ENCODE measurements at regions not wholly inside any gene's neighbourhood (a gene's known extent, or its start where the extent isn't known, plus 50 kb on each side); places are given as distances from the start of the nearest gene placed in this dataset.
A peak's percentile ranks its signal among the peaks of the same experiment; 100 is the strongest.
"Not testable (repeated sequence)": the region's sequence is repeated elsewhere in the genome, so short reads cannot be mapped to it uniquely, and the experiment has no call there.

DNA sequence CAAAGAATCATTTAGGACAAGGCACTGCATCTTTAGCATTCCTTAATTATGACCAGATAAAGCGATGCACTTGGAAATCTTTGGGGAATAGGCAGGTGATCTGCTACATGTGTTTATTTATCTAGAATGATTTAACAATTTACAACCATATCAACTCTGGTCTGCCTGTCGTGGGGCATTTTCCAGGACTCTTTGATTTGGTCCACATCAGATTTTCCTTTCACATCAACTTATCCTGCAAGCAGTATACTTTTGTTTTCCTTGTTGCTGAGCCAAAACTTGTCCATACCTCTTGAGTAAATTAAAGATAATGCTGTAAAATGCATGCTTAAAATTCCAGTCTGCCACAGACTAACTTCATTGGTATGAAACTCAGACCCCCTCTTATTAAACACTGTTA lies 312.4 kb upstream of the TCF4 start:
- Mint-ChIP-seq H3K27ac (no peak overlapping the region), H3K4me3 (no peak overlapping the region), H3K27me3 (peaks cover 0 to 2% of the 10 kb centered on the region in 2 donors), H3K4me1 (no peaks in the 10 kb centered on the region), H3K9me3 (no peaks in the 10 kb centered on the region), H3K36me3 (no peaks in the 10 kb centered on the region)
- DNase-seq (no peak), ATAC-seq (replicated peaks) (no peak)

GRCh38 chr18:55897091-55897689 lies 309.2 kb upstream of the TCF4 start:
- ATAC-seq (replicated peaks) (no peak), DNase-seq (no peak)
- Mint-ChIP-seq H3K36me3 (no peaks in the 10 kb centered on the region), H3K9me3 (no peaks in the 10 kb centered on the region), H3K4me1 (no peaks in the 10 kb centered on the region), H3K4me3 (no peak overlapping the region), H3K27ac (no peak overlapping the region), H3K27me3 (peaks cover 0 to 3% of the 10 kb centered on the region in 2 donors)

- ATAC-seq (replicated peaks): no peak
- no peaks in the 10 kb centered on the region for H3K36me3 Mint-ChIP-seq
- peaks cover 0 to 3% of the 10 kb centered on the region in 2 donors for H3K27me3 Mint-ChIP-seq
- H3K9me3 Mint-ChIP-seq: no peaks in the 10 kb centered on the region
- H3K4me1 Mint-ChIP-seq: no peaks in the 10 kb centered on the region
- no peak for DNase-seq
- H3K27ac Mint-ChIP-seq: no peak overlapping the region
- H3K4me3 Mint-ChIP-seq: no peak overlapping the region
These were observed 306.0 kb upstream of the TCF4 start for GRCh38 chr18:55893948-55894347.

DNA sequence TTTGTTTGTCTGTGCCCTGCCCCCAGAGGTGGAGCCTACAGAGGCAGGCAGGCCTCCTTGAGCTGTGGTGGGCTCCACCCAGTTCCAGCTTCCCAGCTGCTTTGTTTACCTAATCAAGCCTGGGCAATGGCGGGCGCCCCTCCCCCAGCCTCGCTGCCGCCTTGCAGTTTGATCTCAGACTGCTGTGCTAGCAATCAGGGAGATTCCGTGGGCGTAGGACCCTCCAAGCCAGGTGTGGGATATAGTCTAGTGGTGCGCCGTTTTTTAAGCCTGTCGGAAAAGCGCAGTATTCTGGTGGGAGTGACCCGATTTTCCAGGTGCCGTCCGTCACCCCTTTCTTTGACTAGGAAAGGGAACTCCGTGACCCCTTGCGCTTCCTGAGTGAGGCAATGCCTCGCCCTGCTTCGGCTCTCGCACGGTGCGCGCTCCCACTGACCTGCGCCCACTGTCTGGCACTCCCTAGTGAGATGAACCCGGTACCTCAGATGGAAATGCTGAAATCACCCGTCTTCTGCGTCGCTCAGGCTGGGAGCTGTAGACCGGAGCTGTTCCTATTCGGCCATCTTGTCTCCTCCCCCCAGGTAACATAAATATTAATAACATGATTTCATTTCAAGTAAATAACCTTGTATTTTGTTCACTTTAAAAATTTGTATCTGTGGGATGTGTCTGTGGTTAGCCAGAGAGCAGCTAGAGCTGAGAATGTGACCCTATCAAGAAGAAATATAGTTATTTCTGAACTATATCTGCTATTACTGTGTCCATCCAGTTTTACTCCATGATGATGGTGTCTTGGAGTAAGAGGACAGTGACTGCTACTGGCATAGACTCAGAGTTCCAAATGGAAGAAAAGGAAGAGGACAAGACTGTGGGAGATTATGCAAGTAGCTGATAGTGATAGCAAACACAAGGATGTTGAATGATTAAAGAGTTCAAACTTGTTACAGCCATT lies 305.1 kb upstream of the TCF4 start:
- H3K36me3 Mint-ChIP-seq; H3K4me3 Mint-ChIP-seq; H3K27ac Mint-ChIP-seq; H3K27me3 Mint-ChIP-seq; H3K4me1 Mint-ChIP-seq; DNase-seq; ATAC-seq (replicated peaks); H3K9me3 Mint-ChIP-seq: not testable (repeated sequence)

GRCh38 chr18:55886886-55887285 lies 298.9 kb upstream of the TCF4 start:
- H3K27ac Mint-ChIP-seq: no peak overlapping the region
- H3K27me3 Mint-ChIP-seq: no peaks in the 10 kb centered on the region
- no peak for DNase-seq
- no peak overlapping the region for H3K4me3 Mint-ChIP-seq
- H3K36me3 Mint-ChIP-seq: no peaks in the 10 kb centered on the region
- no peak for ATAC-seq (replicated peaks)
- H3K9me3 Mint-ChIP-seq: peaks cover 0 to 3% of the 10 kb centered on the region in 2 donors
- no peaks in the 10 kb centered on the region for H3K4me1 Mint-ChIP-seq

- ATAC-seq (replicated peaks) (no peak), DNase-seq (no peak)
- H3K9me3 Mint-ChIP-seq: peaks cover 0 to 4% of the 10 kb centered on the region in 2 donors
- no peak overlapping the region for H3K27ac Mint-ChIP-seq
- no peaks in the 10 kb centered on the region for H3K4me1 Mint-ChIP-seq
- no peaks in the 10 kb centered on the region for H3K36me3 Mint-ChIP-seq
- H3K4me3 Mint-ChIP-seq: no peak overlapping the region
- H3K27me3 Mint-ChIP-seq: no peaks in the 10 kb centered on the region
These were observed 296.5 kb upstream of the TCF4 start for GRCh38 chr18:55884498-55884897.

- no peaks in the 10 kb centered on the region for H3K27me3 Mint-ChIP-seq
- H3K36me3 Mint-ChIP-seq: no peaks in the 10 kb centered on the region
- DNase-seq (no peak), ATAC-seq (replicated peaks) (no peak)
- no peak overlapping the region for H3K27ac Mint-ChIP-seq
- peaks cover 4 to 10% of the 10 kb centered on the region in 2 donors for H3K4me1 Mint-ChIP-seq
- peaks cover 0 to 1% of the 10 kb centered on the region in 2 donors for H3K9me3 Mint-ChIP-seq
- H3K4me3 Mint-ChIP-seq: no peak overlapping the region
These were observed 292.6 kb upstream of the TCF4 start for GRCh38 chr18:55880617-55881016.

GRCh38 chr18:55879331-55879730 lies 291.3 kb upstream of the TCF4 start:
- no peaks in the 10 kb centered on the region for H3K36me3 Mint-ChIP-seq
- no peaks in the 10 kb centered on the region for H3K27me3 Mint-ChIP-seq
- no peak overlapping the region for H3K27ac Mint-ChIP-seq
- peaks cover 0 to 1% of the 10 kb centered on the region in 2 donors for H3K9me3 Mint-ChIP-seq
- DNase-seq: no peak
- no peak overlapping the region for H3K4me3 Mint-ChIP-seq
- ATAC-seq (replicated peaks): no peak
- peaks cover 4 to 10% of the 10 kb centered on the region in 2 donors for H3K4me1 Mint-ChIP-seq

- Mint-ChIP-seq H3K27ac (peak overlapping the region; percentile 74), H3K4me3 (peak overlapping the region in 1 of 2 donors; percentile 27), H3K36me3 (no peaks in the 10 kb centered on the region), H3K4me1 (peaks cover 4 to 10% of the 10 kb centered on the region in 2 donors), H3K27me3 (no peaks in the 10 kb centered on the region), H3K9me3 (peaks cover 0 to 1% of the 10 kb centered on the region in 2 donors)
- peak; percentile 1 for DNase-seq
- peak; percentile 94 to 100 for ATAC-seq (replicated peaks)
These were observed 290.2 kb upstream of the TCF4 start for GRCh38 chr18:55878224-55878623.

DNA sequence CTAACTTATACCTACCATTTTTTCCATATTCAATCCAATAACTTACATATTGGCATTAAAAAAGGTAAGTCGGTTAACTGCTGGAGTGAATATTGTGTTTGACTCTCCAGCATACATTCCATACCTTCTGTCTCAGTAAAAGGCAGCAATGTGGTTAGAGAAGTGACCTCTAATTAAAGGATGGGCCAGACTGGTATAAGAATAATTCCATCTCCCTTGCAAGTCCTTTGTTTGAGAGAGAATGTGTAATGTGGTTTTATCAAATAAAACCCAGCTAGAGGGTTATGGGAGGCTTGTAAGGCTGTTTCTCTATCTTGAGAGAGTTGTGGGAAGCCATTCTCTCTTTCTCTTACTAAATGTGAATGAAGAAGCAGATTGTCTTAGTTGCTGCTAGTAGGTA lies 289.3 kb upstream of the TCF4 start:
- no peak for DNase-seq
- Mint-ChIP-seq H3K4me1 (peaks cover 4 to 10% of the 10 kb centered on the region in 2 donors), H3K4me3 (no peak overlapping the region), H3K27ac (no peak overlapping the region), H3K27me3 (no peaks in the 10 kb centered on the region), H3K9me3 (peaks cover 0 to 1% of the 10 kb centered on the region in 2 donors), H3K36me3 (no peaks in the 10 kb centered on the region)
- no peak for ATAC-seq (replicated peaks)

DNA sequence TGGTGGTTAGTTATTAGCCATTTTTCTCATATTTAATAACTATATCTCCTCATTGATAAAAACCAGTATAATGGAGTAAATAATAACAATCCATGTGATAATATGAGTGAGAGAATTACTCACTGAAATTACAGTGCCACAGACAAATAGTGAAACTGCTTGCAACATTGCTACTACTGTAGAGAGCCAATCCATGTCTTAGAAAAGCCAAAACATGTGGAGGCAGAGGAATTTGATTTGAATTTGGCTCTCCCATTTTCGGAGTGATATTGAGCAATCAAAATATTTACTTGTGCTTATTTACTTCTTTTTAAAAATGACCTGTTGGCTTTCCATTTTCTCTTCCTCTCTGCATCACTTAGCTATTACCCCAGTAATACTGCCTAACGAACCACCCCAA lies 288.3 kb upstream of the TCF4 start:
- no peaks in the 10 kb centered on the region for H3K27me3 Mint-ChIP-seq
- no peak for ATAC-seq (replicated peaks)

GRCh38 chr18:55875371-55875901 lies 287.4 kb upstream of the TCF4 start:
- Mint-ChIP-seq H3K4me1 (peaks cover 4 to 10% of the 10 kb centered on the region in 2 donors), H3K36me3 (no peaks in the 10 kb centered on the region), H3K27me3 (no peaks in the 10 kb centered on the region), H3K4me3 (no peak overlapping the region), H3K9me3 (no peaks in the 10 kb centered on the region), H3K27ac (no peak overlapping the region)
- ATAC-seq (replicated peaks): no peak
- DNase-seq: no peak

More for the DNA sequence above, 288.3 kb upstream of the TCF4 start:
- peaks cover 0 to 1% of the 10 kb centered on the region in 2 donors for H3K9me3 Mint-ChIP-seq
- H3K27ac Mint-ChIP-seq: no peak overlapping the region
- H3K36me3 Mint-ChIP-seq: no peaks in the 10 kb centered on the region
- peaks cover 4 to 10% of the 10 kb centered on the region in 2 donors for H3K4me1 Mint-ChIP-seq
- no peak overlapping the region for H3K4me3 Mint-ChIP-seq
- no peak for DNase-seq

- no peak overlapping the region for H3K27ac Mint-ChIP-seq
- H3K36me3 Mint-ChIP-seq: no peaks in the 10 kb centered on the region
- H3K4me3 Mint-ChIP-seq: no peak overlapping the region
- H3K4me1 Mint-ChIP-seq: no peaks in the 10 kb centered on the region
- DNase-seq (no peak), ATAC-seq (replicated peaks) (no peak)
- H3K9me3 Mint-ChIP-seq: no peaks in the 10 kb centered on the region
- H3K27me3 Mint-ChIP-seq: no peaks in the 10 kb centered on the region
These were observed 281.8 kb upstream of the TCF4 start for GRCh38 chr18:55869556-55870501.

DNA sequence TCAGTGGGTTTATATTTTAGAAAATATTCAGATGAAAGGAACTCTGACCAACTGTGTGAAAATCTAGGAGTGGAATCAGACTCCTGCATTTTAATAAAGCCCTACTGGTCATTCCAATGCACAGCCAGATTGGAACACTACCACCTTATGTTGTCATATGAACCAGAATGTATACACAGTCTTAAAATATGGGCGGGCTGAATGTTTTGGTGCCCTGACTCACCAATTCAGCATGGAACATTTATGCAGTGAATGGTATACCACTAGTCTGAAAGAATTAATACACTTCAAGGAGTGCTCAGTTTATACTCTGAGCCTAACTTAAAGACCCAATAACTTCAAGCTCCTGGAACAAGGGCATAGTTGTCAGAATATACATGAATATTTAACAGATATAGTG lies 280.9 kb upstream of the TCF4 start:
- H3K4me1 Mint-ChIP-seq: no peaks in the 10 kb centered on the region
- DNase-seq: no peak
- no peak for ATAC-seq (replicated peaks)
- H3K4me3 Mint-ChIP-seq: no peak overlapping the region
- H3K27me3 Mint-ChIP-seq: no peaks in the 10 kb centered on the region
- H3K9me3 Mint-ChIP-seq: no peaks in the 10 kb centered on the region
- no peak overlapping the region for H3K27ac Mint-ChIP-seq
- no peaks in the 10 kb centered on the region for H3K36me3 Mint-ChIP-seq

Measured in stimulated activated naive B cell treated with anti-CD40 and anti-IgM and Interleukin-4, amounts not matched to agents 10 μg/mL and 1 μg/mL and 100 μg/mL, for 72 hours (primary cell).